Stimulated activated CD4-positive, alpha-beta T cell treated with anti-CD3 and anti-CD28 coated beads, Interleukin-2, amount 100 ng/mL, for 48 hours (primary cell): ENCODE measurements at regions not wholly inside any gene's neighbourhood (a gene's known extent, or its start where the extent isn't known, plus 50 kb on each side); places are given as distances from the start of the nearest gene placed in this dataset.

Experiments used
- DNase-seq, 2 donors: peaks; one replicate each; pipeline ENCODE4 v3.0.0-alpha.2; 2020

- no peak for DNase-seq
These were observed 148.8 kb upstream of the ZMIZ1 start for GRCh38 chr10:78920011-78920410.

GRCh38 chr10:78921895-78922294 lies 146.9 kb upstream of the ZMIZ1 start:
- DNase-seq = no peak

DNA sequence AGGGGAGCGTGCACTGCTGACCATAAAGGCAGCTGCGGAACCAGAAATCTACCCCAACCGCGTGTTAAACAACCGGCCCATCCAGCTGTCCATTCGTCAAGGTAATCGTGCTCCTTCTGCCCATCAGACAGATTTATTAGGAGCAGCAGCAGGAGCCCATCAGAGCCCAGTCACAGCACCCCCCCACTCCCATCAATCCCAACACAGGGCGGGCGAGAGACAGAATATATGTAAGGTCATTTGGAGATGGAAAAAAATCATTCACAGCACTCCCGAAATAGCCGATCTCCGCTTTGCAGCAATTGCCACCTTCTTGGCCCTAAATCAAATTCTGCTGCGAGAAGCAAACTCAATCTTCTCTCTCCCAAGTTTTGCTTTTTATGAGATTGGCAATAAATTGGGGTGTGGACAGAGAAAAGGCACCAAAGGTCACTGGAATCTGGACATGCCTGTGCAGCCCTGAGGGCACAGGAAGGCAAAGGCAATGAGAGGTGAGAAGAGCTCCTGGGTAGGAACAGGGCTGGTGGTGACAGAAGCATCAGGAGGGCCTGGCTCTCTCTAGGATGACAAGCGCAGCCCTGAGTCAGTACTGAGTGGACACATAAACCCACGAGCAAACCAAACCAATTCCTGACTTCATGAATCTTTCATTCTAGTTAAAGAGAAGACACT lies 145.0 kb upstream of the ZMIZ1 start:
- DNase-seq = no peak

GRCh38 chr10:78924319-78925003 lies 144.3 kb upstream of the ZMIZ1 start:
- no peak for DNase-seq

DNA sequence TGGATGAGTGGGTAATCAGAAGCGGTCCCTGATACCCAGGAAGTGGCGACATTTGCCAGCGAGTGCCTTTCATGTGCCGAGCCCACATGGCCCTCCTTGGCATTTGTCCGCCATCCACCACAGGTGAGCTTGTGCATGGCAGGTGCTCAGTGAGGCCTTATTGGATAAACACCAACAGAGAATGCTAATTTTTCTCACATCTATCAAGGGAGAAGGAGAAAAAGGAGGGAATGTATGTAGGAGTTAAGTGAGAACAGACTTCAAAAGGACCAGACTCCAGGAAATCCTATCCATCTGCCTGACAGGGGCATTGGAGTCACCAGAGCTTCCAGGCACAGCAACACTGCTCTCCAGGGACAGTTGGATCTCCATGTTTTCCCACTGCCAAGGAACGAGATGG lies 143.5 kb upstream of the ZMIZ1 start:
- DNase-seq = no peak

GRCh38 chr10:78925800-78926319 lies 142.9 kb upstream of the ZMIZ1 start:
- no peak for DNase-seq

DNA sequence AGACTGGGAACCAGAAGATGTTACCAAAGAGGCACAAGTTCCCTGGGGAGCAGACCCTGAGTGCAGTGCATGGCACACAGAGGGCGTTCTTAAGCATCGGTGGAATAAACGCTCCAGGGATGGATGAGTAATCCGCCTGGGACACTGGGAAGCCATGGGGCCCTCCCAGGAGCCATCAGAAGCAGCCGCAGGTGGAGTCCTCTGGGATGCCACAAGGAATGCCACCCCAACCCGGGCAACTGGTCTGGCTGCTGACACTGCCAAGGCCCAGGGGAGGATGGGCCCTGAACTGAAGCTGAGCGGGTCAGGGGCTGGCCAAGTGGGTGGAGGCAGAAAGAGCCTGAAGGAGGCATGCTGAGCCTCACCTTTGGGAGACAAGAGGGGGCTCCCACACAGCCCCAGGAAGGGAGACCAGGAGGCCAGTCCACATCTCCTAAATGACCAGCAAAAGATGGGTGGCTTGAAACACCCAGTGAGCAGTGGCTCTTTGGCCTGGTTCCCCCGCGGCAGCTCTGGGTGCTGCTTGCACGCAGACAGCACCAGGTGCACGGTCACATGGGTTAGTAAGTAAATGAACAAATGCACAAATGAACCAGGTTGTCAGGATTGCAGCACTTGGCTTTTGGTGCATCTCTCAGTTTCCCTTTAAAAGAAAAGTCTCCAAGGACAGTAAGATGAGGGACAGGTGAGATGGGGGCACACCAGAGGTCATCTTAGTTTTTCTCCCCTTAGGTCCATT lies 141.3 kb upstream of the ZMIZ1 start:
- no peak for DNase-seq

DNA sequence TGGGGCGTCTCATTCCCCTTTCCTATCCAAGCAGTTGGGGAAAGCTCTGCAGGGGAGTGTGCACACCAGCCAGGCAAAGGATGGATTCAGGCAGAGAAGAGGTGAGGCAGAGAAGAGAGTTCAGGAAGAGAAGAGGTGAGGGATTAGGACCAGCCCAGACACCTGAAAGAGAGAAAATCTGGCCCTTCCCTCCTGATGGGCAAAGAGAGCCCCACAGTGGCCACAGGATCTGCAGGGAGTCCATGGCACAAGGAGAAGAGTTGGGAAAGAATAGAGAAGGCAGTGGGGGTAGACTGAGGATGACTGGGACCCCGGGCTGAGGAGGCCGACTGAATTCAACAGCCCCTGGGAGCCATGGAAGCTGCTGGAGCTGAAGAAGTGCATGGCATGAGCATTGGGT lies 140.4 kb upstream of the ZMIZ1 start:
- DNase-seq = no peak

DNA sequence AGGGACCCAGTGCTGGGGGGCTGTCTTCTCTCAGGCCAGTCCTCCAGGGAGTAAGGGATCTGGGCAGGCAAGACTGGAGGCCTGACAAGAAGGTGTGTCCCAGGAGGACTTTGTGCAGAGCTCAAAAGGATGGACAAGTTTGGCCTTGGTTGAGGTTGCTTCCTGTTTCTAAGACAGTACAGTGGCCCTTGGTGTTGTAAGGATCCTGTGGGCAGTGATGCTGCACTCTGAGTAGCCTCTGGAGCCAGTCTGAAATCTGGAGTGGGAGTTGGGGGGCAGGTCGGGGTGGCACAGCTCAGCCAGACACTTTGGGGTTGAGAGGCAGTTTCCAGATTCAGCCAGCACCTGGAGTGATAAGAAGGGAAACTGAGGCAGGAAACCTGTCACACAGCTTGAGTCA lies 139.2 kb upstream of the ZMIZ1 start:
- DNase-seq = no peak

- DNase-seq = no peak
These were observed 137.3 kb upstream of the ZMIZ1 start for GRCh38 chr10:78931321-78932053.

DNA sequence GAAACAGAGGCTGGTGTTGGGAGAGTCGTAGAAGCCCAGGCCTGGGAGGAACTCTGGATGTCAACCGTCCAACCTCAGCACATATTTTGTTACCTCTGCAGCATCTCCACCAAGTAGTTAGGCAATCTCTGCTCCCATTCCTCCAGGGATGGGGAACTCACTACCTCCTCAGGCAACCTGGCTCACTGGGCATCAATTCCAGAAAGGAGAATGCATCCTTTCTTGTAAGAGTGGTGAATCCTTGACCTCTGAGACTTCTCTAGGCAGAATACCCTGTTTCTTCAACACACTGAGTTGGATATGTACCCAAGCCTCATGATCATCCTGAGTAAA lies 136.7 kb upstream of the ZMIZ1 start:
- DNase-seq = no peak

- DNase-seq = no peak
These were observed 135.9 kb upstream of the ZMIZ1 start for GRCh38 chr10:78932861-78933260.

DNA sequence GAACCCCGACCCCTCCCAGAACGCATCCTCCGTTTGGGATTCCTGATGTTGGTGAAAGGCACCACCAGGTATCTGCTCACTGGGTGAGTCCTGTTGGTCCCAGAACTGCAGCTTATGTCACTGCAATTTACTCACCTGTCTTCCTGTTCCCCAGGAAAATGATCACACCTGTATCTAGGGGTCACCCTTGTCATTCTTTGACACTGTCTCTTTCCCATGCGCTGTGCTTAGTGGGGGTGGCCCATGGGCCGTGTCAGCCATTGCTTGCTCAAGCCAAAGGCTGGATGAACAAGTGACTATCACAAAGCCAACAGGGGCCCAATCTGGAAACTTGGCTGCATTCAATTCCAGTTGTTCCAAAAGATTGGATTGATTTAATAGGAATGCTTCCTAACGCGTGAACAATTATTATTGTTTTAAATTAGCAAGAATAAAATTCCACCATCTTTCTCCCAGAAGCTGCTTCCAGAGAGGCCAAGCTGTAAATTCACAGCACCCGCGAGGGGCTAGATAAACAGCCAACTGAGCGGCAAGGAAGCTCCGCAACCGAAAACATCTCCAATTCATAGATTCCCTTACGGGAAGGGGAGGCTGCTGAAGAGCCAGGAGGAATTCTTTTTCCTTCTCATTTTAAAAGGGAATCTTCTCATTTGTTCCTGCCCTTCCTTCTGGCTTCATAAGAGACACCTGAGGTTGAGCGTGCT lies 134.8 kb upstream of the ZMIZ1 start:
- DNase-seq = no peak

DNA sequence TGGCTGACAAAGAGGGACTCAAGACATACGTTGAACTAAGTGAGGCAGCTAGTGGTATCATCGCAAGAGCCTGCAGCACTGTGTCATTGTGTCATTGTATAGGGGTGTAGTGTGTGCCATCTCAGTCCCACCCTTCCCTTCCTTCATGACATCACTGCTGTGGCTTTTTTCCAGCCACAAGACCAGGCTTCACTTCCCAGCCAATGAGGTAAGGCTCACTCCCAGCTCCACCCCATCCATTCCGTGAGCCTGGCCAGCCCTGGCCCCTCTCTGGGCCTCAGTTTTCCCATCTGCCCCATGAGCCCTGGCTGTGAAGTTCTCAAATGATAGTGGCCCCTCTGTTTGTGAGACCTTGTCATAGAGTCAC lies 134.3 kb upstream of the ZMIZ1 start:
- no peak for DNase-seq

- no peak for DNase-seq
These were observed 133.7 kb upstream of the ZMIZ1 start for GRCh38 chr10:78934994-78935602.

GRCh38 chr10:78935697-78936407 lies 132.9 kb upstream of the ZMIZ1 start:
- DNase-seq = no peak

DNA sequence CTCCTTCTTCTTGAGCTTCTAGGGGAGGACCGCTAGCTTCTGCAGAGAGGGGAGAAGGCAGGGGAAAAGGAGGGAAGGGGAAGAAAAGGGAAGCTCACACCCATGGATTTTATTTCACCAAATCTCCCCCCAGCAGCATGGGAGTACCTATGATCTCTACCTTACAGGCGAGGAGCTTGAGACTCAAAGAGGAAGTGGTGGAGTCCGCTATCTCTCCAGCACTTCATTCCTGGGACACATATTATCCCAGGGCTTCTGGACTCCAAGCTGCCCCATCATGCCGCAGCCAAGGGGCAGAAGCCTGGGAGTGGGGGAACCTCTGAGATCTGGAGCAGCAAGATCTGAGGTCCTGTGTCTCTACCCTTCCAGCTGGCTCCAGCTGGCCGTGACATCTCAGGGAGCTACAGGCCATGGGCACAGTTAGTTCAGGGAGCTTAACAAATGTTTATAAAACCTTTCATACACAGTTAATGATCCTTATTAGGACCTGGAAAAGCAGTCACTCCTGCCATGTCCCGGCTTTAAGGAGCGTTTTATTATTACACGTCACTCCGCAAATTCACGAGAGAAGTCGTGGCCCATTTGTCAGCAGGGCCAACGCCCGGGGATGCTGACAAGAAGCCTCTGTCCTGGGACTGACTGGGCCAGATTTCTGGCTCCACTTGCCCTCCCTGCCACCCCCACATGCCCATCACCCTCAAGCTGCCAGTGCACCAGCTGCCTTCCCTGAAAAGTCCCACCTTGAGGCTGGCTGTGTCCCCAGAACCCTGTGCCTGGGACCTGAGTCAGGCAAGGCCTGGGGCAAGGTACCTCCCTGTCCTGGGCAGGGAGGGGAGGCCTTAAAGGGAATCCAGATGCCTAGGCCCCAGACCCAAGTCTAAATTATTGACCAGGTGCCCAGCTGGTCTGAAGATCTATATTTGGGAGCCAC lies 132.1 kb upstream of the ZMIZ1 start:
- no peak for DNase-seq

- DNase-seq = no peak
These were observed 131.4 kb upstream of the ZMIZ1 start for GRCh38 chr10:78937393-78937792.

DNA sequence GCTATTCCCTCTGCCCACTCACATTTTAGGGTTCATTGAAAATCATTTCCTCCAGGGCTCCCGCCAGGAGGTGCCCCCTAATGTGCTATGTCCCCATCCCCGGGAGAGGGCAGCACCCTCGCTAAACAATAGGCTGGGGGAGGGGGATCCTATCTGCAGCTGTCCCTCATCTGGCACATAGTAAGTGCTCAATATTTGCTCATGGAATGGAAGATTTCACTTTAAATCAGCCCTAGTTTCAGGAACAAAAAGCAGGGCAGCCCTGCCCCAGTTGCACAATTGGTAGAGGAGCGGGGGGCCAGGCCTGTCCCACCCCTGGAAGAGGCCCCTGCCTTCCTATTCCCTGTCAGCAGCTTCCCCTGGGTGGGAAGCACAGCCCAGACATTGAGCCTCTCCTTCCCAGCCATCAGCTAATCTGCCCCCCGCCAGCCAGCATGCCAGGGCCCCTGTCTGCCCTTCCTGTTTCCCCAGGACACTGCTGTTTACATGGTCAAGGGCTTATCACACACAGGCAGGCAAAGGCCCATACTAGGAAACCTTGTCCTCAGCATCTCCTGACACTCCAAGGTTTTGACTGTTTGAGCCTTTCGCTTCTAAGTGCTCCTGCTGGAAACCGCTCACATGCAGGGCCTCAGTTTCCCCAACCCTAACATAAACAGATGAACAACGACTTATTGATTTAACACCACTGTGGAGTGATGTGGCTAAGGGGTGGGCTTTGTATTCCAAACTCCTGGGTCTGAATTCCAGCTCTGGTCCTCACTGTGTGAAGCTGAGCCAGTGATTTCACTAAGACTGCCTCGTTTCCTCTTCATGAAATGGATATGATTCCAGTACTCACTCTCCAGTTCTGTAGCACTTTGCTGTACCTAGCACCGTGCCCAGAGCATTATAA lies 130.7 kb upstream of the ZMIZ1 start:
- no peak for DNase-seq
